ENCODE measurements at regions not wholly inside any gene's neighbourhood (a gene's known extent, or its start where the extent isn't known, plus 50 kb on each side); places are given as distances from the start of the nearest gene placed in this dataset.
A peak's percentile ranks its signal among the peaks of the same experiment; 100 is the strongest.
"Not testable (repeated sequence)": the region's sequence is repeated elsewhere in the genome, so short reads cannot be mapped to it uniquely, and the experiment has no call there.

- DNase-seq (ENCODE audit: low read depth), result no peak
Observed at GRCh38 chr7:142534726-142535122, 214.5 kb upstream of the PRSS1 start.

GRCh38 chr7:142533920-142534319 lies 215.4 kb upstream of the PRSS1 start:
- DNase-seq (ENCODE audit: low read depth), result no peak

- no peak for DNase-seq (ENCODE audit: low read depth)
Observed at GRCh38 chr7:142529591-142529990, 219.7 kb upstream of the PRSS1 start.

GRCh38 chr7:142528608-142529408 lies 220.5 kb upstream of the PRSS1 start:
- no peak for DNase-seq (ENCODE audit: low read depth)

- peak; percentile 64 for DNase-seq (ENCODE audit: low read depth)
Observed at GRCh38 chr7:142523821-142524460, 225.3 kb upstream of the PRSS1 start.

GRCh38 chr7:142522735-142523134 lies 226.5 kb upstream of the PRSS1 start:
- DNase-seq (ENCODE audit: low read depth), result no peak

- DNase-seq (ENCODE audit: low read depth), result not testable (repeated sequence)
Observed at GRCh38 chr7:142520885-142521284, 228.4 kb upstream of the PRSS1 start.

GRCh38 chr7:142520455-142520854 lies 228.8 kb upstream of the PRSS1 start:
- DNase-seq (ENCODE audit: low read depth), result not testable (repeated sequence)

GRCh38 chr7:142519079-142520078 lies 229.9 kb upstream of the PRSS1 start:
- peak; percentile 27 for DNase-seq (ENCODE audit: low read depth)

GRCh38 chr7:142516038-142516501 lies 233.2 kb upstream of the PRSS1 start:
- peak; percentile 58 for DNase-seq (ENCODE audit: low read depth)

- peak; percentile 20 for DNase-seq (ENCODE audit: low read depth)
Observed at GRCh38 chr7:142514716-142515115, 234.6 kb upstream of the PRSS1 start.

- DNase-seq (ENCODE audit: low read depth), result peak; percentile 14
Observed at GRCh38 chr7:142513178-142513955, 235.9 kb upstream of the PRSS1 start.

- DNase-seq (ENCODE audit: low read depth), result no peak
Observed at GRCh38 chr7:142511801-142512200, 237.5 kb upstream of the PRSS1 start.

- no peak for DNase-seq (ENCODE audit: low read depth)
Observed at GRCh38 chr7:142511374-142511773, 237.9 kb upstream of the PRSS1 start.

- DNase-seq (ENCODE audit: low read depth), result not testable (repeated sequence)
Observed at GRCh38 chr7:142509235-142509634, 240.0 kb upstream of the PRSS1 start.

- no peak for DNase-seq (ENCODE audit: low read depth)
Observed at GRCh38 chr7:142508251-142508650, 241.0 kb upstream of the PRSS1 start.

GRCh38 chr7:142507799-142508198 lies 241.5 kb upstream of the PRSS1 start:
- DNase-seq (ENCODE audit: low read depth), result no peak

GRCh38 chr7:142507066-142507465 lies 242.2 kb upstream of the PRSS1 start:
- DNase-seq (ENCODE audit: low read depth), result not testable (repeated sequence)

- DNase-seq (ENCODE audit: low read depth), result no peak
Observed at GRCh38 chr7:142506601-142507000, 242.7 kb upstream of the PRSS1 start.

GRCh38 chr7:142503949-142504348 lies 245.3 kb upstream of the PRSS1 start:
- DNase-seq (ENCODE audit: low read depth), result not testable (repeated sequence)

- DNase-seq (ENCODE audit: low read depth), result no peak
Observed at GRCh38 chr7:142503036-142503435, 245.2 kb upstream of the PRSS58 start.
